Ureter (tissue), 1 donor: ENCODE measurements at regions not wholly inside any gene's neighbourhood (a gene's known extent, or its start where the extent isn't known, plus 50 kb on each side); places are given as distances from the start of the nearest gene placed in this dataset.

Source experiments
- DNase-seq: peaks from one replicate; pipeline ENCODE4 v3.0.0-alpha.2; 2020; ENCODE audit warnings: low spot score
- donor health status: DM: yes; HTN: yes; CAD: no.

GRCh38 chr10:9625304-9625703 lies 1392.4 kb upstream of the CELF2 start:
- DNase-seq, result no peak

GRCh38 chr10:9634466-9634865 lies 1383.2 kb upstream of the CELF2 start:
- no peak for DNase-seq

- no peak for DNase-seq
Measured at GRCh38 chr10:9635691-9636090, 1382.0 kb upstream of the CELF2 start.

GRCh38 chr10:9636216-9636615 lies 1381.5 kb upstream of the CELF2 start:
- no peak for DNase-seq

GRCh38 chr10:9643782-9644181 lies 1373.9 kb upstream of the CELF2 start:
- no peak for DNase-seq

GRCh38 chr10:9645404-9645803 lies 1372.3 kb upstream of the CELF2 start:
- DNase-seq, result no peak

GRCh38 chr10:9645928-9646600 lies 1371.6 kb upstream of the CELF2 start:
- no peak for DNase-seq

- DNase-seq, result no peak
Measured at GRCh38 chr10:9654261-9654660, 1363.4 kb upstream of the CELF2 start.

- DNase-seq, result no peak
Measured at GRCh38 chr10:9656386-9656785, 1361.3 kb upstream of the CELF2 start.

GRCh38 chr10:9656996-9657395 lies 1360.7 kb upstream of the CELF2 start:
- no peak for DNase-seq

- no peak for DNase-seq
Measured at GRCh38 chr10:9657530-9657929, 1360.1 kb upstream of the CELF2 start.

- no peak for DNase-seq
Measured at GRCh38 chr10:9668411-9668810, 1349.3 kb upstream of the CELF2 start.

GRCh38 chr10:9670911-9671310 lies 1346.8 kb upstream of the CELF2 start:
- no peak for DNase-seq

GRCh38 chr10:9681655-9682054 lies 1336.0 kb upstream of the CELF2 start:
- DNase-seq, result no peak

GRCh38 chr10:9682802-9683201 lies 1334.9 kb upstream of the CELF2 start:
- no peak for DNase-seq

- DNase-seq, result no peak
Measured at GRCh38 chr10:9684186-9684585, 1333.5 kb upstream of the CELF2 start.

GRCh38 chr10:9685596-9685995 lies 1332.1 kb upstream of the CELF2 start:
- DNase-seq, result no peak

- no peak for DNase-seq
Measured at GRCh38 chr10:9688711-9689110, 1329.0 kb upstream of the CELF2 start.

- DNase-seq, result no peak
Measured at GRCh38 chr10:9707216-9707615, 1310.5 kb upstream of the CELF2 start.

GRCh38 chr10:9709849-9710248 lies 1307.8 kb upstream of the CELF2 start:
- no peak for DNase-seq

- no peak for DNase-seq
Measured at GRCh38 chr10:9712393-9712792, 1305.3 kb upstream of the CELF2 start.

- no peak for DNase-seq
Measured at GRCh38 chr10:9719246-9719645, 1298.4 kb upstream of the CELF2 start.

GRCh38 chr10:9733766-9734165 lies 1283.9 kb upstream of the CELF2 start:
- DNase-seq, result no peak

GRCh38 chr10:9734218-9734617 lies 1283.5 kb upstream of the CELF2 start:
- DNase-seq, result no peak
